Breast epithelium (tissue), 4 donors: ENCODE measurements at regions not wholly inside any gene's neighbourhood (a gene's known extent, or its start where the extent isn't known, plus 50 kb on each side); places are given as distances from the start of the nearest gene placed in this dataset.
"Not testable (repeated sequence)": the region's sequence is repeated elsewhere in the genome, so short reads cannot be mapped to it uniquely, and the experiment has no call there.

Source experiments
- DNase-seq, 2 donors: peaks; one replicate each; pipeline ENCODE4 v3.0.0-alpha.2; 2019; ENCODE audit warnings: low spot score in 2 of 2
- H3K27ac ChIP-seq, 2 donors: fragments of 200-600 bp; sonication (generic) in 1 of 2; one replicate each; pipeline ENCODE4 v1.5.1; 2016 to 2019; ENCODE audit warnings: mild to moderate bottlenecking in 1 of 2
- H3K27me3 ChIP-seq, 2 donors: fragments of 200-600 bp; sonication (generic) in 1 of 2; one replicate each; pipeline versions ENCODE4 v1.5.1 to v1.6.0; 2017 to 2019; ENCODE audit warnings: control low read depth in 1 of 2, mild to moderate bottlenecking in 1 of 2
- H3K36me3 ChIP-seq: fragments of 200-600 bp; one replicate; pipeline ENCODE4 v1.5.1; 2019
- H3K4me1 ChIP-seq, 2 donors: fragments of 200-600 bp; sonication (generic); one replicate each; pipeline ENCODE4 v1.5.1; 2016 to 2019; ENCODE audit warnings: control low read depth in 1 of 2
- H3K4me3 ChIP-seq, 3 donors: fragments of 200-600 bp; sonication (generic); 1 replicate in 2 of 3; 2 replicates in 1 of 3; pipeline ENCODE4 v1.5.1; 2016 to 2019; ENCODE audit warnings: mild to moderate bottlenecking in 3 of 3, moderate library complexity in 2 of 3
- H3K9me3 ChIP-seq, 2 donors: fragments of 200-600 bp; sonication (generic) in 1 of 2; one replicate each; pipeline ENCODE4 v1.5.1; 2016 to 2019; ENCODE audit warnings: control low read depth in 1 of 2
- POLR2A ChIP-seq: fragments of 450-650 bp; IDR thresholded peaks from one replicate; pipeline ENCODE4 v1.6.1; 2016; ENCODE audit warnings: antibody characterized with exemption, mild to moderate bottlenecking, moderate library complexity
- POLR2AphosphoS5 ChIP-seq, 3 donors: sonication (generic); formaldehyde crosslinking; IDR thresholded peaks; one replicate each; pipeline ENCODE4 v1.6.1; 2017; ENCODE audit warnings: antibody characterized with exemption in 3 of 3
- intact Hi-C: fragments of 100-400 bp; cut with DNase I; formaldehyde crosslinking; loops from one replicate; pipeline ENCODE4 v1.15.1; 2023; ENCODE audit warnings: low total_unique reads
- TF ChIP-seq, protein P1 (sequence below), 3 donors: fragments of 450-650 bp; IDR thresholded peaks; one replicate each; pipeline ENCODE4 v1.5.1; 2016 to 2017; ENCODE audit warnings: antibody characterized with exemption in 3 of 3, mild to moderate bottlenecking in 3 of 3, moderate library complexity in 3 of 3

DNA sequence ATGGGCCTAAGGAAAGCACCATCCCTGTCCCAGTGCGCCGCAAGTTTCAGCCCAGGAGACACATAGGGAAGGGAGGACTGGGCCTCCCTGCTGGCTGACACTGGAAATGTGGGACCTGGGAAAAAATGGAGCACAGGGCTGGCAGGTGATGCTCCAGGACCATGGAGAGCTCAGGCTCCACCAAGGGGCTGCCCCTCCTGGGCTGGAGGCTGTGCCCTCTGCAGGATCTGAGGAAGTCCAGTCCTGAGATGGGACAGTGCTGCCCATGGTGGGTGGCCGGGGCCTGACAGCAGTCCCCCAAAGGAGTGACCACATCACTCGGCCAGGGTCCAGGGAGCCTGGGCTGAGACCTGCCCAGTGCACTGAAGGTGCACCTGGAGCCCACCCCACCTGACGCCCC, 108.6 kb upstream of the TEKT4 start:
- no peak for DNase-seq
- H3K36me3 ChIP-seq, result no peaks in the 10 kb centered on the region

DNA sequence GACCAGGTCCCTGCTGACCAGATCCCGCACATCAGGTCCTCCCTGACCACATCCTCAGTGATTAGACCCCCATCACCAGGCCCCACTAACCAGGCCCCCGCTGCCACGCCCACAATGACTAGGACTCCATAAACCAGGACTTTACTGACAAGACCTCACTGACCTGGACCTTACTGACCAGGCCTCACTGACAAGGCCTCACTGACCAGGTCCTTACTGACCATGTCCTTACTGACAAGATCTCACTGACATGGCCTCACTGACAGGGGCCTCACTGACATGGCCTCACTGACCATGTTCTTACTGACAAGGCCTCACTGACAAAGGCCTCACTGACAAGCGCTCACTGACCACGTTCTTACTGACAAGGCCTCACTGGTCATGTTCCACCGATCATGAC, 107.9 kb upstream of the TEKT4 start:
- DNase-seq, result no peak
- Histone ChIP-seq H3K27ac (no peak overlapping the region), H3K4me1 (no peaks in the 10 kb centered on the region), H3K4me3 (no peak overlapping the region), H3K36me3 (no peaks in the 10 kb centered on the region), H3K9me3 (no peaks in the 10 kb centered on the region), H3K27me3 (no peaks in the 10 kb centered on the region)
- TF ChIP-seq POLR2AphosphoS5 (IDR thresholded peaks at IDR 0.05) (no peak), POLR2A (no peak)
- TF ChIP-seq, protein P1, sequence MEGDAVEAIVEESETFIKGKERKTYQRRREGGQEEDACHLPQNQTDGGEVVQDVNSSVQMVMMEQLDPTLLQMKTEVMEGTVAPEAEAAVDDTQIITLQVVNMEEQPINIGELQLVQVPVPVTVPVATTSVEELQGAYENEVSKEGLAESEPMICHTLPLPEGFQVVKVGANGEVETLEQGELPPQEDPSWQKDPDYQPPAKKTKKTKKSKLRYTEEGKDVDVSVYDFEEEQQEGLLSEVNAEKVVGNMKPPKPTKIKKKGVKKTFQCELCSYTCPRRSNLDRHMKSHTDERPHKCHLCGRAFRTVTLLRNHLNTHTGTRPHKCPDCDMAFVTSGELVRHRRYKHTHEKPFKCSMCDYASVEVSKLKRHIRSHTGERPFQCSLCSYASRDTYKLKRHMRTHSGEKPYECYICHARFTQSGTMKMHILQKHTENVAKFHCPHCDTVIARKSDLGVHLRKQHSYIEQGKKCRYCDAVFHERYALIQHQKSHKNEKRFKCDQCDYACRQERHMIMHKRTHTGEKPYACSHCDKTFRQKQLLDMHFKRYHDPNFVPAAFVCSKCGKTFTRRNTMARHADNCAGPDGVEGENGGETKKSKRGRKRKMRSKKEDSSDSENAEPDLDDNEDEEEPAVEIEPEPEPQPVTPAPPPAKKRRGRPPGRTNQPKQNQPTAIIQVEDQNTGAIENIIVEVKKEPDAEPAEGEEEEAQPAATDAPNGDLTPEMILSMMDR (IDR thresholded peaks at IDR 0.05), result no peak
- intact Hi-C loops, result loop anchor here (5.0 kb wide), 1 partner anchor 164 kb away; no protein-coding TSS in a partner anchor

More for the DNA sequence above, 108.6 kb upstream of the TEKT4 start:
- H3K4me1 ChIP-seq, result no peaks in the 10 kb centered on the region
- intact Hi-C loops, result loop anchor here (5.0 kb wide), 1 partner anchor 165 kb away; no protein-coding TSS in a partner anchor
- no peak overlapping the region for H3K27ac ChIP-seq
- no peaks in the 10 kb centered on the region for H3K9me3 ChIP-seq
- TF ChIP-seq POLR2A, result no peak
- no peak for TF ChIP-seq POLR2AphosphoS5 (IDR thresholded peaks at IDR 0.05)
- TF ChIP-seq, protein P1 (IDR thresholded peaks at IDR 0.05), result no peak
- H3K4me3 ChIP-seq, result no peak overlapping the region
- H3K27me3 ChIP-seq, result no peaks in the 10 kb centered on the region

DNA sequence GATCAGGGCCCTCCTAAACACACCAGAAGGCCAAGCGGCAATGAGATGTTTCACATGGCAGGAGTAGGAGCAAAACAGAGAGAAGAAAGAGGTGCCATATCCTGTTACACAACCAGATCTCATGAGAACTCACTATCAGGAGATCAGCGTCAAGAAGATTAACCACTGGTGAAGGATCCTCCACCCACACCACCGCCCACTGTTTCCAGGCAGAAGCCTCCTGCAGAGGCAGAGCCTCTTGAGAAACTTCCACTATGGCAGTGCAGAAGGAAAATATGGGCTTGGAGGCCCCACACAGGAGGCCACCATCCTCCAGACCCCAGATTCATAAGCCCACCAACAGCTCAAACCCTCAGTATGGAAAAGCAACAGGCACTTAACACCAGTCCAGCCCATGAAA, 106.9 kb upstream of the TEKT4 start:
- not testable (repeated sequence) for H3K9me3 ChIP-seq, H3K4me1 ChIP-seq, DNase-seq, H3K4me3 ChIP-seq, H3K27ac ChIP-seq, H3K36me3 ChIP-seq, H3K27me3 ChIP-seq
- intact Hi-C loops, result loop anchor here (5.0 kb wide), 1 partner anchor 163 kb away; no protein-coding TSS in a partner anchor

DNA sequence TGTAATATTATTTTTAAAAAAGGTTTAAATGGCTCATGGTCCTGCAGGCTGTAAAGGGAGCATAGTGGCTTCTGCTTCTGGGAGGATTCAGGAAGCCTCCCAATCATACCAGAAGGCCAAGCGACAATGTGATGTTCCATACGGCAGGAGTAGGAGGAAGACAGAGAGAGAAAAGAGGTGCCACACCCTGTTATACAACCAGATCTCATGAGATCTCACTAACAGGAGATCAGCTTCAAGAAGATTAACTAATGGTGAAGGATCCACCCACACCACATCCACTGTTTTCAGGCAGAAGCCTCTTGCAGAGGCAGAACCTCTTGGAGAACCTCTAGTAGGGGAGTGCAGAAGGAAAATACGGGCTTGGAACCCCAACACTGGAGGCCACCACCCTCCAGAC, 103.9 kb upstream of the TEKT4 start:
- no peaks in the 10 kb centered on the region for H3K4me1 ChIP-seq
- DNase-seq, result no peak
- intact Hi-C loops, result no loop called here
- TF ChIP-seq, protein P1 (IDR thresholded peaks at IDR 0.05), result no peak
- TF ChIP-seq POLR2A (no peak), POLR2AphosphoS5 (IDR thresholded peaks at IDR 0.05) (no peak)
- H3K27ac ChIP-seq, result no peak overlapping the region
- no peaks in the 10 kb centered on the region for H3K36me3 ChIP-seq
- H3K4me3 ChIP-seq, result no peak overlapping the region
- no peaks in the 10 kb centered on the region for H3K27me3 ChIP-seq
- H3K9me3 ChIP-seq, result no peaks in the 10 kb centered on the region

GRCh38 chr2:94769733-94770132, 101.5 kb upstream of the TEKT4 start:
- no peaks in the 10 kb centered on the region for H3K4me1 ChIP-seq

More at GRCh38 chr2:94769733-94770132, 101.5 kb upstream of the TEKT4 start:
- TF ChIP-seq POLR2AphosphoS5 (IDR thresholded peaks at IDR 0.05), result no peak
- TF ChIP-seq, protein P1 (IDR thresholded peaks at IDR 0.05), result no peak
- no peak for TF ChIP-seq POLR2A
- DNase-seq, result no peak
- Histone ChIP-seq H3K27ac (no peak overlapping the region), H3K4me3 (no peak overlapping the region), H3K27me3 (no peaks in the 10 kb centered on the region), H3K36me3 (no peaks in the 10 kb centered on the region), H3K9me3 (no peaks in the 10 kb centered on the region)
- intact Hi-C loops, result loop anchor here (2.0 kb wide), 1 partner anchor 21 kb away; no protein-coding TSS in a partner anchor
